GM23338 (cell line): ENCODE measurements at regions not wholly inside any gene's neighbourhood (a gene's known extent, or its start where the extent isn't known, plus 50 kb on each side); places are given as distances from the start of the nearest gene placed in this dataset.

Experiments used
- CREB1 ChIP-seq: fragments of 250-450 bp; sonication (Bioruptor Pico); IDR thresholded peaks from 2 replicates; pipeline ENCODE4 v1.5.0; 2020; ENCODE audit warnings: low read depth, mild to moderate bottlenecking, moderate library complexity
- CTCF ChIP-seq, 2 experiments: fragments of 200-600 bp in 1 of 2; sonication (generic) in 1 of 2; conservative IDR thresholded peaks; 2 replicates each; pipeline versions ENCODE4 v1.5.1 to v1.6.1; 2016 to 2017; ENCODE audit warnings: antibody characterized with exemption in 2 of 2, low read depth in 2 of 2, mild to moderate bottlenecking in 2 of 2, moderate library complexity in 1 of 2
- ETS1 ChIP-seq: IDR thresholded peaks from 2 replicates; pipeline ENCODE4 v1.6.1; 2016; ENCODE audit warnings: antibody characterized with exemption
- EZH2 ChIP-seq: fragments of 200-600 bp; sonication (generic); IDR thresholded peaks from one replicate; pipeline ENCODE4 v1.8.0; 2017; ENCODE audit warnings: antibody characterized with exemption, mild to moderate bottlenecking, low read depth; ENCODE audit not compliant: unreplicated experiment
- EZH2phosphoT487 ChIP-seq: fragments of 200-600 bp; sonication (generic); IDR thresholded peaks from one replicate; pipeline ENCODE4 v1.8.1; 2018; ENCODE audit warnings: antibody characterized with exemption; ENCODE audit not compliant: unreplicated experiment
- JUNB ChIP-seq: IDR thresholded peaks from one replicate; pipeline ENCODE4 v1.6.1; 2016; ENCODE audit warnings: antibody characterized with exemption; ENCODE audit not compliant: unreplicated experiment
- NANOG ChIP-seq: IDR thresholded peaks from 2 replicates; pipeline ENCODE4 v1.6.1; 2016; ENCODE audit warnings: antibody characterized with exemption, borderline replicate concordance
- POLR2AphosphoS5 ChIP-seq: IDR thresholded peaks from 2 replicates; pipeline ENCODE4 v1.6.1; 2016; ENCODE audit warnings: antibody characterized with exemption, low read depth
- REST ChIP-seq: IDR thresholded peaks from one replicate; pipeline ENCODE4 v1.6.1; 2018; ENCODE audit warnings: antibody characterized with exemption; ENCODE audit not compliant: unreplicated experiment
- ZNF114 ChIP-seq: fragments of 250-450 bp; sonication (Bioruptor Pico); IDR thresholded peaks from 2 replicates; pipeline ENCODE4 v1.5.0; 2020; ENCODE audit warnings: mild to moderate bottlenecking, moderate library complexity
- ZNF331 ChIP-seq: fragments of 250-450 bp; sonication (Bioruptor Pico); IDR thresholded peaks from 2 replicates; pipeline ENCODE4 v1.5.0; 2020; ENCODE audit warnings: low read depth, mild to moderate bottlenecking, moderate library complexity

GRCh38 chr2:163428187-163428586 is 307.6 kb downstream of the FIGN start:
- TF ChIP-seq CTCF (conservative IDR thresholded peaks at IDR 0.05; ENCODE audit: low read depth in 2 of 2) (no peak), EZH2 (no peak), JUNB (no peak), NANOG (no peak), REST (no peak), EZH2phosphoT487 (no peak), POLR2AphosphoS5 (no peak), ETS1 (no peak), ZNF114 (CRISPR knock-in tag) (no peak), ZNF331 (no peak), CREB1 (CRISPR knock-in tag) (no peak)
